MM.1S (cell line): ENCODE measurements at regions not wholly inside any gene's neighbourhood (a gene's known extent, or its start where the extent isn't known, plus 50 kb on each side); places are given as distances from the start of the nearest gene placed in this dataset.

ENCODE experiments used
- DNase-seq: peaks from one replicate; pipeline ENCODE4 v3.0.0-alpha.2; 2015
- H2AFZ ChIP-seq: fragments of 300-600 bp; sonication (generic); 2 replicates; pipeline ENCODE4 v1.6.0; 2016; ENCODE audit warnings: antibody characterized with exemption, low read length
- H3F3A ChIP-seq: fragments of 300-600 bp; sonication (generic); 2 replicates; pipeline ENCODE4 v1.6.1; 2016; ENCODE audit warnings: mild to moderate bottlenecking, antibody characterized with exemption, low read length, moderate library complexity, mixed read lengths; ENCODE audit not compliant: insufficient read depth
- H3K27ac ChIP-seq: fragments of 300-600 bp; sonication (generic); 2 replicates; pipeline ENCODE4 v1.5.1; 2016; ENCODE audit warnings: mild to moderate bottlenecking, low read length
- H3K27me3 ChIP-seq: fragments of 300-600 bp; sonication (generic); replicated peaks from 2 replicates; pipeline ENCODE4 v1.6.0; 2016; ENCODE audit warnings: low read length; ENCODE audit not compliant: insufficient read depth
- H3K36me3 ChIP-seq: fragments of 300-600 bp; sonication (generic); replicated peaks from 2 replicates; pipeline ENCODE4 v1.6.1; 2016; ENCODE audit warnings: mild to moderate bottlenecking, low read length, mixed read lengths; ENCODE audit not compliant: insufficient read depth
- H3K4me1 ChIP-seq: fragments of 300-600 bp; sonication (generic); 2 replicates; pipeline ENCODE4 v1.6.1; 2016; ENCODE audit warnings: low read length, mixed read lengths
- H3K4me2 ChIP-seq: fragments of 300-600 bp; sonication (generic); 2 replicates; pipeline ENCODE4 v1.6.0; 2016; ENCODE audit warnings: low read depth, low read length
- H3K4me3 ChIP-seq: fragments of 300-600 bp; sonication (generic); 2 replicates; pipeline ENCODE4 v1.5.1; 2016; ENCODE audit warnings: low read length, mixed read lengths
- H3K79me2 ChIP-seq: fragments of 300-600 bp; sonication (generic); 2 replicates; pipeline ENCODE4 v1.6.1; 2016; ENCODE audit warnings: mixed run types, low read length, mixed read lengths
- H3K9ac ChIP-seq: fragments of 300-600 bp; sonication (generic); 2 replicates; pipeline ENCODE4 v1.6.1; 2016; ENCODE audit warnings: low read length, mixed read lengths
- H3K9me2 ChIP-seq: fragments of 300-600 bp; sonication (generic); replicated peaks from 2 replicates; pipeline ENCODE4 v1.6.1; 2016; ENCODE audit warnings: mild to moderate bottlenecking, low read length, mixed read lengths; ENCODE audit not compliant: insufficient read depth
- H3K9me3 ChIP-seq: fragments of 300-600 bp; sonication (generic); replicated peaks from 2 replicates; pipeline ENCODE4 v1.6.1; 2016; ENCODE audit warnings: mild to moderate bottlenecking, low read length, mixed read lengths; ENCODE audit not compliant: insufficient read depth
- H4K20me1 ChIP-seq: fragments of 300-600 bp; sonication (generic); 2 replicates; pipeline ENCODE4 v1.6.1; 2016; ENCODE audit warnings: mild to moderate bottlenecking, low read length, moderate library complexity, mixed read lengths; ENCODE audit not compliant: insufficient read depth
- EZH2 ChIP-seq: fragments of 300-600 bp; sonication (generic); optimal IDR thresholded peaks from 2 replicates; pipeline ENCODE3; 2017; ENCODE audit warnings: low read depth, mild to moderate bottlenecking, antibody characterized with exemption, low read length, mixed read lengths
- EZH2phosphoT487 ChIP-seq: fragments of 300-600 bp; sonication (generic); IDR thresholded peaks from 2 replicates; pipeline ENCODE4 v1.6.1; 2018; ENCODE audit warnings: antibody characterized with exemption, low read length
- TF ChIP-seq, protein P1 (sequence below): fragments of 300-600 bp; sonication (generic); IDR thresholded peaks from 2 replicates; pipeline ENCODE4 v1.5.1; 2016; ENCODE audit warnings: antibody characterized with exemption, low read length, mixed read lengths

DNA sequence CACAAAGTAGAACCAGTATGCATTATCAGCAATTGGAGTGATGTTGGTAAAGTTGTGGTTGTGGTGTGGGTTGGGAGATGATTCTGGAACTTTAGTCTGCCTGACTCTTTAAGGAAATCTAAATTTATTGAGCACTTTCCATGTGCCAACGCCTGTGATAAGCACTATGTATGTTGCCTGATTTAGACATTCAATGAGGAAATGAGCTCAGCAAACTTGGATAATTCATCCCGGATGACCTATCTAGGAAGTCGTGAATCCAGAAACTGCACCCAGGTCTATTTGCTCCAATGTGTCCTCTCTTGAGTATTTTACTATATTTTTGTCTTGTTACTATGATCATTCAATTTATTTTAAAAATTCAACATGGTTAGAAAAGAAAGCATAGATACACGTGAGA lies 400.8 kb upstream of the MMADHC start:
- Histone ChIP-seq H2AFZ (no peak overlapping the region), H4K20me1 (no peaks in the 10 kb centered on the region), H3K4me3 (no peak overlapping the region), H3K9me2 (no peaks in the 10 kb centered on the region), H3K27me3 (no peaks in the 10 kb centered on the region), H3K4me1 (no peaks in the 10 kb centered on the region), H3F3A (no peaks in the 10 kb centered on the region), H3K4me2 (no peak overlapping the region), H3K27ac (no peak overlapping the region), H3K9ac (no peak overlapping the region), H3K36me3 (no peaks in the 10 kb centered on the region), H3K79me2 (no peaks in the 10 kb centered on the region), H3K9me3 (no peaks in the 10 kb centered on the region)
- TF ChIP-seq EZH2 (no peak), EZH2phosphoT487 (no peak)
- TF ChIP-seq, protein P1, sequence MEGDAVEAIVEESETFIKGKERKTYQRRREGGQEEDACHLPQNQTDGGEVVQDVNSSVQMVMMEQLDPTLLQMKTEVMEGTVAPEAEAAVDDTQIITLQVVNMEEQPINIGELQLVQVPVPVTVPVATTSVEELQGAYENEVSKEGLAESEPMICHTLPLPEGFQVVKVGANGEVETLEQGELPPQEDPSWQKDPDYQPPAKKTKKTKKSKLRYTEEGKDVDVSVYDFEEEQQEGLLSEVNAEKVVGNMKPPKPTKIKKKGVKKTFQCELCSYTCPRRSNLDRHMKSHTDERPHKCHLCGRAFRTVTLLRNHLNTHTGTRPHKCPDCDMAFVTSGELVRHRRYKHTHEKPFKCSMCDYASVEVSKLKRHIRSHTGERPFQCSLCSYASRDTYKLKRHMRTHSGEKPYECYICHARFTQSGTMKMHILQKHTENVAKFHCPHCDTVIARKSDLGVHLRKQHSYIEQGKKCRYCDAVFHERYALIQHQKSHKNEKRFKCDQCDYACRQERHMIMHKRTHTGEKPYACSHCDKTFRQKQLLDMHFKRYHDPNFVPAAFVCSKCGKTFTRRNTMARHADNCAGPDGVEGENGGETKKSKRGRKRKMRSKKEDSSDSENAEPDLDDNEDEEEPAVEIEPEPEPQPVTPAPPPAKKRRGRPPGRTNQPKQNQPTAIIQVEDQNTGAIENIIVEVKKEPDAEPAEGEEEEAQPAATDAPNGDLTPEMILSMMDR, result no peak
- DNase-seq, result no peak

DNA sequence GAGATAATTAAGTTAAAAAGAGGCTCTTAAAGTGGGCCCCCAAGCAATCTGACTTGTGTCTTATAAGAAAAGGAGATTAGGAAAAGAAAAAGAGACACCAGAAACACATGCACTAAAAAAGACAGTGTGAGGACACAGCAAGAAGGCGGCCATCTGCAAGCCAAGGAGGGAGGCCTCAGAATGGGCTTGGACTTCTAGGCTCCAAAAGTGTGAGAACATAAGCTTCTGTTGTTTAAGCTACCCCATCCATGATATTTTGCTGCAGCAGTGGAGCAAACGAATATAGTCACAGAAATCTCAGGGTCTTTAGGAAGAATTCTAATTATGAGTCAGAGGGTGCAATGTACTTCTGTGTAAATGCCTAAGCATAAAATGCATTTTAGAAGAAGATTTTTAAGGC lies 399.3 kb upstream of the MMADHC start:
- Histone ChIP-seq H3K36me3 (no peaks in the 10 kb centered on the region), H3K9me3 (no peaks in the 10 kb centered on the region), H3K27me3 (no peaks in the 10 kb centered on the region), H3K9ac (no peak overlapping the region), H3K9me2 (no peaks in the 10 kb centered on the region), H3K4me2 (no peak overlapping the region), H3K4me1 (no peaks in the 10 kb centered on the region), H3F3A (no peaks in the 10 kb centered on the region), H3K4me3 (no peak overlapping the region), H3K27ac (no peak overlapping the region), H2AFZ (no peak overlapping the region), H3K79me2 (no peaks in the 10 kb centered on the region), H4K20me1 (no peaks in the 10 kb centered on the region)
- TF ChIP-seq EZH2phosphoT487 (no peak), EZH2 (no peak)
- TF ChIP-seq, protein P1, result no peak
- no peak for DNase-seq

DNA sequence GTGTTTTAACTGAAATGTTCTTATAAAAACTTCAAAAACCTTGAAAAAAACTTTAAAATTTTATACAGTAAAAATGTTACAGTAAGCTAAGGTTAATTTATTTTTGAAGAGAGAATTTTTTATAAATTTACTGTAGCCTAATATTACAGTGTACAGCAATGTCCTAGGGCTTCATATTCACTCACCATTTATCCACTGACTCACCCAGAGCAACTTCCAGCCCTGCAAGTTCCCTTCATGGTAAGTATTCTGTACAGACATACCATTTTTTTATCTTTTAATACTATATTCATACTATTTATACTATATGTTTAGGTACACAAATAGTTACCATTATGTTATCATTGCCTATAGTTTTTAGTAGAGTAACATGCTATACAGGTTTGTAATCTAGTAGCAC lies 396.7 kb upstream of the MMADHC start:
- TF ChIP-seq EZH2 (no peak), EZH2phosphoT487 (no peak)
- TF ChIP-seq, protein P1, result no peak
- Histone ChIP-seq H3K4me1 (no peaks in the 10 kb centered on the region), H3K9ac (no peak overlapping the region), H3K36me3 (no peaks in the 10 kb centered on the region), H2AFZ (no peak overlapping the region), H3K27me3 (no peaks in the 10 kb centered on the region), H3K4me2 (no peak overlapping the region), H3K4me3 (no peak overlapping the region), H3K79me2 (no peaks in the 10 kb centered on the region), H4K20me1 (no peaks in the 10 kb centered on the region), H3K9me2 (no peaks in the 10 kb centered on the region), H3K27ac (no peak overlapping the region), H3F3A (no peaks in the 10 kb centered on the region), H3K9me3 (no peaks in the 10 kb centered on the region)
- no peak for DNase-seq
